HEK293T (cell line): ENCODE measurements at regions not wholly inside any gene's neighbourhood (a gene's known extent, or its start where the extent isn't known, plus 50 kb on each side); places are given as distances from the start of the nearest gene placed in this dataset.

Source experiments
- ELF4 ChIP-seq: fragments of 450-650 bp; IDR thresholded peaks from 2 replicates; pipeline ENCODE4 v1.6.1; 2017; ENCODE audit warnings: antibody characterized with exemption
- NFRKB ChIP-seq: fragments of 450-650 bp; IDR thresholded peaks from 2 replicates; pipeline ENCODE4 v1.6.1; 2016; ENCODE audit warnings: mild to moderate bottlenecking, moderate library complexity

DNA sequence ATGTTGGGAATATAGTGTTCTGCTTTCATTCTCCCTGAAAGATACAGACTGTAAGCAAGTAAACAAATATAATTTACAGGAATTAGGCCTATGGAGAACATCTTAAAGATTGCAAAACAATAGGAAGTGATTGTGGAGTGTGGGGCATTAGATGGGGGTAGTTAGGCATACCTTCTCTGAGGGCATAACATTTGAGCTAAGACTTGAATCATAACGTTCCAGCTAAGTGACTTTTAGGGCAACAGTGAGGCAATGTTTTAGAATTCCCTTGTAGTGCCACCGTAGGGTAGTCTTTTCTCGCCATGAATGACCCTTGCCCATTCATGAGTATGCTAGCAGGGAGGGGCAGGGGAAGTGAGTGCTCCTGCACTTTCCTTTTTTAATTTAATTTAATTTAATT lies 173.3 kb downstream of the SPATA31D1 start:
- TF ChIP-seq NFRKB, result no peak
- no peak for TF ChIP-seq ELF4
